Epithelial cell of esophagus (primary cell): ENCODE measurements at regions not wholly inside any gene's neighbourhood (a gene's known extent, or its start where the extent isn't known, plus 50 kb on each side); places are given as distances from the start of the nearest gene placed in this dataset.
"Not testable (repeated sequence)": the region's sequence is repeated elsewhere in the genome, so short reads cannot be mapped to it uniquely, and the experiment has no call there.

Source experiments
- DNase-seq: peaks from one replicate; pipeline ENCODE4 v3.0.0; 2010; ENCODE audit warnings: low read depth
- H3K4me3 ChIP-seq: 2 replicates; pipeline ENCODE4 v1.5.1; 2011; ENCODE audit warnings: mild to moderate bottlenecking, low read length, control low read depth
- CTCF ChIP-seq: IDR thresholded peaks from 2 replicates; pipeline ENCODE4 v1.5.1; 2011; ENCODE audit warnings: low read depth, mild to moderate bottlenecking, low read length, control low read depth, inconsistent platforms; ENCODE audit not compliant: insufficient read depth; ENCODE audit errors: missing control alignments

DNA sequence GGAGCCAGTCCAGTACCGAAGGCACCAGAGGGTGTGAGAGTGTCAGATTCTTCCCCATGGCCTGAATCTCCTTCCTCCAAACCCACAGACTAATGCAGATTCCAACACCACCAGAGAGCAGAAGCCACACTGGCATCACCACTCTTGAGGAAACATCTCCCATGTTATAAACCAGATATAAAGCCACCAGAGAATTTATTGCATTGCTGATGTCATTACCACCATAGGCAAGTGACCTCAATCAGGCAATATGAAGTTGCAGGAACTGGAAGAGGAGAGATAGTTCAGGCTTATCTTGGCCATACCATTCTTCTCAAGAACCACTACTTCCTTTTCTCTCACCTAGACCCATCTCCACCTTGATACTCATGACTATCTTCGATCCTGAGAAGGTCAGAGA is 653.4 kb downstream of the TMEM121 start:
- no peak overlapping the region for H3K4me3 ChIP-seq
- no peak for TF ChIP-seq CTCF
- DNase-seq, result no peak

GRCh38 chr14:106184771-106185170 is 658.4 kb downstream of the TMEM121 start:
- not testable (repeated sequence) for H3K4me3 ChIP-seq

DNA sequence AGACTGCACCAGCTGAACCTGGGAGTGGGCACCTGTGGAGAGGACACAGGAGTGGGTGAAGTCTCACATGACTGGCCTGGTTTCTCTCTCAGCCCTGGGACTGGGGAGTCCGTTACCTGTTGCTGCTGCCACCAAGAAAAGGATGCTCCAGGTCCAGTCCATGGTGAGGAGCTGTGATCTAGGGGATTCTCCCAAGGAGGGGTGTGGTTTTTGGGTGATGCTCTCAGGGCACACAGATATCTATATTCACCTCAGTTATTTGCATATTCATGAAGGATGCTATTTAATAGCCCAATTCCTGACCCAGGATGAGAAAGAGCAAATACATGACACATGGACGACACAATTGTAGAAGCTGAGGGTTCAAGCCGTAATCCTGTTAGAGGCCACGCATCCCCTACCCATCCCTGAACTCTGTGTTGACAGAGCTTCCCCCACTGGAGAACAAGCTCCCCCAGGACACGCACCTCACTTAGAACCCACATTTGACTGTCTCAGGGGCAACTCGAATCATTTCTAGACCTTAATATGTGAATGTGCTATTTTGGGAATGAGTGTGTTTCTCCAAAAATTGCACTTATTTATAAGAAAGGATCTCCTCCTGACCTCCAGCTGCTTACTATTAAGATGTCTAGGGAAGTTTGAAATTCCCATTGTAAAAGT is 658.9 kb downstream of the TMEM121 start:
- not testable (repeated sequence) for H3K4me3 ChIP-seq, DNase-seq

More at GRCh38 chr14:106184771-106185170, 658.4 kb downstream of the TMEM121 start:
- not testable (repeated sequence) for DNase-seq

DNA sequence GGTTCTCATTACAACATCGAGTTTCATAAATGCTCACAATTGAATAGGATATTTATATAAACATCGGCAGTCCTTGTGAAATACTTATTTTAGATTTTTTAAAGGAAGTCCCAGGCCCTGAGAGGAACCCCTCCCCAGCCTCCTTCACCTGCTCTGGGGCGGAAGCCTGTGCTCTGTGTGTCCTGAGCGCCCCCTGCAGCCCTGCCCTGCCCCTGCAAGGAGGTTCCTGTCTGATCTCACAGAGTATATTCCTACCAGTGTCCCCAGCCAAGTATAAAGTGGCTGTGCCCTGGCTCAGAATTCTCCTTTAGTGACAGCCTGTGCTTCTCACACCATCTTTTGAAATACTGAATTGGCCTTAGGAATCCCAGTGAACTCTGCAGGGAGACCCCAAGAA is 659.5 kb downstream of the TMEM121 start:
- DNase-seq, result no peak
- H3K4me3 ChIP-seq, result no peak overlapping the region
- TF ChIP-seq CTCF, result no peak

- no peak for TF ChIP-seq CTCF
- H3K4me3 ChIP-seq, result no peak overlapping the region
- DNase-seq, result no peak
Measured at GRCh38 chr14:106187216-106187615, 660.8 kb downstream of the TMEM121 start.

- not testable (repeated sequence) for DNase-seq, H3K4me3 ChIP-seq
Measured at GRCh38 chr14:106192701-106193100, 666.3 kb downstream of the TMEM121 start.

DNA sequence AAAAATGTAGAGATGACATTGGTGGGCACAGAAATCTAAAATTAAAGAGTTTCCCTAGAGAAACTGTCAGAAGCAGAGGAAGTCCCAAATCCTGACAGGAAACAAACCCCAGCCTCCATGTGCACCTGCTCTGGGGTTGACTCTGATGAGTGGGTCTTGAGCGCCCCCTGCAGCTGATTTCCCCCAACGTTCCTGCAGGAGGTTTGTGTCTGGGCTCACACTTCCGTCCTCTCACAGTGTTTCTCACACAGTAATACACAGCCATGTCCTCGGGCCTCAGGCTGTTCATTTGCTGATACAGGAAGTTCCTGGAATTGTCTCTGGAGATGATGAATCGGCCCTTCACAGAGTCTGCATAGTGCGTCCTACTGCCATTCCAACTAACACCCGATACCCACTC is 670.1 kb downstream of the TMEM121 start:
- DNase-seq, result not testable (repeated sequence)

DNA sequence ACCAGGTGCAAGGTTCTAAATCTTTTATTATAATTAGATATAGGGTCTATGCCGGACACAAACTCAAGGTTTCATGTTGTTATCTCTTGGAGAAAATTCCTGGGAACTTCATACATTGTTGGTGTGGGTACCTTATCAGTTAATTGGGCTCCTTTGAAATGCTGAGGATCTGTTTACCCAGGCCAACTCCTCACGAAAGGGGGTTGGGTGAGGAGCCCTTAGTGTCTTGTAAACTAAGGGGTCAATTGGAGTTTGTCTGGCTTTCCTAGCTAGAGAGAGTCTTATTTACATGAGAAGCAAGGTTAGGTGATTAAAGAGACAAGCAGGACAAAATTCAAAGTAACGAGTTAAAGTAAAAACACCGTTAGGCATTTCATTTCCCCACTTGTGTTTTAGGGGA is 670.9 kb downstream of the TMEM121 start:
- H3K4me3 ChIP-seq, DNase-seq: not testable (repeated sequence)

More for the DNA sequence above, 670.1 kb downstream of the TMEM121 start:
- not testable (repeated sequence) for H3K4me3 ChIP-seq

DNA sequence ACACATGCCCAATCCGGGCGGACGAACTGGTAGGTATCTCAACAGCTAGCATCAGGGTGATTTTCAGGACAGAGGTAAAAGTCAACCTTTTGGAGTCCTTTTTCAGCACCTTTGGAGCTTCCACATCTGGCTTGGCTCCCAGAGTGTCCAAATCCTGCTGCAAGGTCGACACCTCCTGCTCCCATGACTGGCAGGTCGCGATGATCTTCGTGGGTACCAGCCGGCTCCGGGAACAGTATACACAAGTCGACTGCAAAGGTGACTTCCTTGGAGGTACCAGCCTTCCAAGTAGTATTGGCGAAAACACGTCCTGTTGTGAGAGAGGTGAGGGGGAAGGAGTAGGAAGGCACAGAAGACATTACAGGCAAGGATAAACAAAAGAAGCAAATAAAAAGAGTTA is 672.7 kb downstream of the TMEM121 start:
- no peak for DNase-seq
- H3K4me3 ChIP-seq, result no peak overlapping the region
- no peak for TF ChIP-seq CTCF
